ENCODE measurements at regions not wholly inside any gene's neighbourhood (a gene's known extent, or its start where the extent isn't known, plus 50 kb on each side); places are given as distances from the start of the nearest gene placed in this dataset.

DNA sequence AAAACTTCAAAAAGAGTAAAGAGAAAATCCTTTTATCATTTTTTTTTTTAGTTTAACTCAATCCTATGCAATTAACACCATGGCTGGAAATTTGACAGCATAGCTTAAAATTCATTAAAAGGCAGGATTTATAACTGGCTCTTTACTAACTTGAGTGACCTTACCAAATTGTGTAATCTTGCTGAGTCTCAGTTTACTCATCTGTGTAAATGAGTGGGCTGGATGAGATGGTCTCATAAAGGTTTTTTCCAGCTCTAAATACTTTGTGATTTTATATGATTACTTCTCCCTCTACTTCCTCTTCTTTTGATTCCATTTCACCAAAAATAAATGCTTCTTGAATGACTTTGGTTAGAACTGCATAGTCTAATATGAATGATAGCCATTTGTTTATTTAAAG lies 234.9 kb upstream of the SATB1 start:
- TF ChIP-seq, protein P1, sequence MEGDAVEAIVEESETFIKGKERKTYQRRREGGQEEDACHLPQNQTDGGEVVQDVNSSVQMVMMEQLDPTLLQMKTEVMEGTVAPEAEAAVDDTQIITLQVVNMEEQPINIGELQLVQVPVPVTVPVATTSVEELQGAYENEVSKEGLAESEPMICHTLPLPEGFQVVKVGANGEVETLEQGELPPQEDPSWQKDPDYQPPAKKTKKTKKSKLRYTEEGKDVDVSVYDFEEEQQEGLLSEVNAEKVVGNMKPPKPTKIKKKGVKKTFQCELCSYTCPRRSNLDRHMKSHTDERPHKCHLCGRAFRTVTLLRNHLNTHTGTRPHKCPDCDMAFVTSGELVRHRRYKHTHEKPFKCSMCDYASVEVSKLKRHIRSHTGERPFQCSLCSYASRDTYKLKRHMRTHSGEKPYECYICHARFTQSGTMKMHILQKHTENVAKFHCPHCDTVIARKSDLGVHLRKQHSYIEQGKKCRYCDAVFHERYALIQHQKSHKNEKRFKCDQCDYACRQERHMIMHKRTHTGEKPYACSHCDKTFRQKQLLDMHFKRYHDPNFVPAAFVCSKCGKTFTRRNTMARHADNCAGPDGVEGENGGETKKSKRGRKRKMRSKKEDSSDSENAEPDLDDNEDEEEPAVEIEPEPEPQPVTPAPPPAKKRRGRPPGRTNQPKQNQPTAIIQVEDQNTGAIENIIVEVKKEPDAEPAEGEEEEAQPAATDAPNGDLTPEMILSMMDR (IDR thresholded peaks at IDR 0.05) = no peak
- TF ChIP-seq POLR2A (IDR thresholded peaks at IDR 0.05) = no peak
